LNCAP (cell line): ENCODE measurements at regions not wholly inside any gene's neighbourhood (a gene's known extent, or its start where the extent isn't known, plus 50 kb on each side); places are given as distances from the start of the nearest gene placed in this dataset.

Experiments used
- TF ChIP-seq, protein P1 (sequence below): fragments of 450-650 bp; IDR thresholded peaks from 2 replicates; pipeline ENCODE4 v1.5.1; 2017; ENCODE audit warnings: mild to moderate bottlenecking

GRCh38 chr7:132685277-132685676 is 109.0 kb upstream of the PLXNA4 start:
- TF ChIP-seq, protein P1, sequence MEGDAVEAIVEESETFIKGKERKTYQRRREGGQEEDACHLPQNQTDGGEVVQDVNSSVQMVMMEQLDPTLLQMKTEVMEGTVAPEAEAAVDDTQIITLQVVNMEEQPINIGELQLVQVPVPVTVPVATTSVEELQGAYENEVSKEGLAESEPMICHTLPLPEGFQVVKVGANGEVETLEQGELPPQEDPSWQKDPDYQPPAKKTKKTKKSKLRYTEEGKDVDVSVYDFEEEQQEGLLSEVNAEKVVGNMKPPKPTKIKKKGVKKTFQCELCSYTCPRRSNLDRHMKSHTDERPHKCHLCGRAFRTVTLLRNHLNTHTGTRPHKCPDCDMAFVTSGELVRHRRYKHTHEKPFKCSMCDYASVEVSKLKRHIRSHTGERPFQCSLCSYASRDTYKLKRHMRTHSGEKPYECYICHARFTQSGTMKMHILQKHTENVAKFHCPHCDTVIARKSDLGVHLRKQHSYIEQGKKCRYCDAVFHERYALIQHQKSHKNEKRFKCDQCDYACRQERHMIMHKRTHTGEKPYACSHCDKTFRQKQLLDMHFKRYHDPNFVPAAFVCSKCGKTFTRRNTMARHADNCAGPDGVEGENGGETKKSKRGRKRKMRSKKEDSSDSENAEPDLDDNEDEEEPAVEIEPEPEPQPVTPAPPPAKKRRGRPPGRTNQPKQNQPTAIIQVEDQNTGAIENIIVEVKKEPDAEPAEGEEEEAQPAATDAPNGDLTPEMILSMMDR = no peak

DNA sequence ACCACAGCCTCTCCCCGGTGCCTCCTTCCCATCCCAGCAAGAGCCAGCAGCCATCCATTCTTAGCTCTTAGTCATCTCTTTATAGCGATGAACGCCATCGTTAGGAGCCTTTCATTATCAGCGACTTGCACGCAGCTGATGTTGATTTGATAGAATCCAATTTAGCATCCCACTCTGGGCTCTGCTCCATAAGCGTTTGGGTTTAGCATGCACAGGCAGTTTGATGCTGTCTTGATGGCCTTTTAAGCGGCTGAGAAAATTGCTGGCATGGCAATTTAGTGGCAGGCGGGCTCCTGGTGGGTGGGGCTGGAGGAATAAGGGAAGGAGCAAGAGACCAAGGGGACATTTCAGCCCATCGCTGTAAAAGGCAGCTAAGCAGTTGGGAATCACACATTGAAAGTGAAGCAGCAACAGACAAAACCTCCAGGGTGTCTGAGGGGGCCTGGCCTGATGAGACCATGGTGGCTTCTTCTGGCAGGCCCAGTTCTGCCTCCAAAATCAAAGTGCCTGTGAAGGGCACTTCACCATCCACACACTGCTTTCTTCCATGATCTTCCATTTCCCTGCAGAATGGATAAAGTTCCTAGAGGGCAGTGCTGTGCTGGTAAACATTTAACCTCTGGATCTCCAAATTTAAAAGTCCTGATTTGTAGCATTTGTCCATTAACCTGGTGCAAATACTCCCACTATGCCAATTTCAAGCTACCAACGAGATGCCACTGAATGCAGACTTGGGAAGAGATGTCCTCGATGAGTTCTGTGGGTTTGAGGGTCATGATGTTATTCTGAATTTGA is 107.8 kb upstream of the PLXNA4 start:
- TF ChIP-seq, protein P1 = peak; percentile 24; the same call in 1 of the 2 replicates

DNA sequence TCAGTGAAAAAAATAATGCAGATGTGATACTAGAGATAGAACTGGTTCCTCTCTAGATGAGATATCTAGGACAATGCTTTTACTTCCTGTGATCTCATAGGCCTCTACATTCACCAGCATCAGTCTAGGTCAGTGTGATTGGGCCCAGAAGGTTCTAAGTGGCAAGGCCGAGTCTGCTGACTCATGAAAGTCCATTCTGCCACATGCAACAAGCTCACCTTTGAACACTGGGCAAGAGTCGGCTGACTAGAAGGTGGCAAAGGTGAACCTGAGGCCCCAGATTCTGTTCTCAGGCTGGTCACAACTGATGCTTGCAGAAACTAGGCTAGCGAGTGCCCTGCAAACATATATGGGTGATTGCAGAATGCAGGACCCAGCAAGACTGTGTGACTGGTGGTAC is 105.7 kb upstream of the PLXNA4 start:
- TF ChIP-seq, protein P1 = no peak

DNA sequence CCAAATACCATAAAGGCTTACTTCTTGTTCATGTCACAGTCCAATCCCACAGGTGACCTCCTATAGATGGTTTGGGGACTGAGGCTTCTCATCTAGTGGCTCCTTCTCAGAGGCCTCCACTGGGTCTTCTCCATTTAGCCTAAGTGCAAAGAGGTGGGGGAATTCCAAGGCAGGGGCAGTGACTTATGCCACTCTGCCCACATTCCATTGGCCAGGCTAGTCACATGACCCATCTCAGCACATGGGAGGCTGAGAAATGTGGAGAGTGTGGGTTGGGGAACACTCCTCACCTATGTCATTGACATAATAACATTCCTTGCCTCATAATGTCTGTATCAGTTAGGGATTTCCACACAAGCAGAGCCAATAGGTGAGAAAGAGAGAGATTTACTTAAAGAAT is 104.3 kb upstream of the PLXNA4 start:
- TF ChIP-seq, protein P1 = no peak

GRCh38 chr7:132678656-132679055 is 102.4 kb upstream of the PLXNA4 start:
- TF ChIP-seq, protein P1 = no peak

DNA sequence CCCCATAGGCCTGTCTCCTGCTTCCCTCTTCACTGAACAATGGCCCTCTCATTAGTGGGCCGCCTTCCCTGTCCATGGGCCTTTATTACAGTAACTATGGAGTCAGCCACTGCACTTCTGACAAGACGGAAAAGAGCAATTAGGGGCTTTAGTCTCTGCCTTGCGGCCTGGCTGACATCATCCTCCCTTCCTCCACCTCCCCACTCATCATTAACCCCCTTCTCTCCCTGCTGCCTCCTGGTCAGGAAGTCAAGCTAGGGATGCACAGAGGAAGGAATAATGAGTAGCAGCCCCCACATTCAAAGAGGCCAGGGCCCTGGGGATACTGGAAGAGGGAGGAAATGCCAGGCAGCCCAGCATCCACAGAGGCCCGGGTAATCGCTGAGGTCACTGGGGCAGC is 101.6 kb upstream of the PLXNA4 start:
- TF ChIP-seq, protein P1 = no peak

- TF ChIP-seq, protein P1 = no peak
Measured at GRCh38 chr7:132672200-132672990, 96.1 kb upstream of the PLXNA4 start.
